NCI-H2029 (cell line): ENCODE measurements at regions not wholly inside any gene's neighbourhood (a gene's known extent, or its start where the extent isn't known, plus 50 kb on each side); places are given as distances from the start of the nearest gene placed in this dataset.
"Not testable (repeated sequence)": the region's sequence is repeated elsewhere in the genome, so short reads cannot be mapped to it uniquely, and the experiment has no call there.

Experiments
- DNase-seq: peaks from one replicate; lab custom pipeline; 2025; lab: John Stamatoyannopoulos, UW

- DNase-seq, result no peak
Measured at GRCh38 chr9:85208666-85209065, 533.1 kb downstream of the AGTPBP1 start.

GRCh38 chr9:85204176-85204575, 534.6 kb downstream of the NTRK2 start:
- DNase-seq, result no peak

GRCh38 chr9:85202596-85202995, 533.1 kb downstream of the NTRK2 start:
- no peak for DNase-seq

GRCh38 chr9:85200726-85201404, 531.3 kb downstream of the NTRK2 start:
- DNase-seq, result peak; percentile 88

DNA sequence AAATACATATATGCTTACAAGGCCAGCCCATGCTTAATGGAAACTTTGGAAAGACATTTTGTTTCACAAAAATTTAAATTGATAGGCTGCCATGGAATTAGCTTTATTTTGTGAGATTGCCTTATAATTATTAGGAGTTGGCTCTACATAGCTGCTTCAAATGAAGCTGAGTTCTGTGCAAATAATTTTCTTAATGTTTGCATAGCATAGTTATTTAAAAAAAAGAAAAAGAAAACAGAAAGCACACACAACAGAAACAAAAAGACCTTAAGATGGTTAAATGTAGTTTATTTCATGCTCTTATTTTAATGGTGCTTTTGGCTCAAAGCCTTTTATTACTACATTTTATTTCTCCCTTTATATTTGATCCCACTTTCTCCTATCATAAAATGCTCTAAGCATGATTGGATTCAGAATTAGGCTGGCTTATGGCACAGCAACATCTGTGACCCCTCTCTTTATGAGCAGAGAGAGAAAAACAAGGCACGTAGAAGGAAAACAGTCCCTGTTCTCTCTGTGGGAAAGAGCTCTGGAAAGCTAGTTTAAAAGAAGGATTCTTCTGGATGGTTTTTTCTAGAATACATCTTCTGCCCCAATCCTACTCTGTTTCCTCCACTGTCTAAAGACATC, 530.5 kb downstream of the NTRK2 start:
- DNase-seq, result no peak

- DNase-seq, result no peak
Measured at GRCh38 chr9:85192750-85193149, 523.2 kb downstream of the NTRK2 start.

- no peak for DNase-seq
Measured at GRCh38 chr9:85186218-85186585, 516.7 kb downstream of the NTRK2 start.

DNA sequence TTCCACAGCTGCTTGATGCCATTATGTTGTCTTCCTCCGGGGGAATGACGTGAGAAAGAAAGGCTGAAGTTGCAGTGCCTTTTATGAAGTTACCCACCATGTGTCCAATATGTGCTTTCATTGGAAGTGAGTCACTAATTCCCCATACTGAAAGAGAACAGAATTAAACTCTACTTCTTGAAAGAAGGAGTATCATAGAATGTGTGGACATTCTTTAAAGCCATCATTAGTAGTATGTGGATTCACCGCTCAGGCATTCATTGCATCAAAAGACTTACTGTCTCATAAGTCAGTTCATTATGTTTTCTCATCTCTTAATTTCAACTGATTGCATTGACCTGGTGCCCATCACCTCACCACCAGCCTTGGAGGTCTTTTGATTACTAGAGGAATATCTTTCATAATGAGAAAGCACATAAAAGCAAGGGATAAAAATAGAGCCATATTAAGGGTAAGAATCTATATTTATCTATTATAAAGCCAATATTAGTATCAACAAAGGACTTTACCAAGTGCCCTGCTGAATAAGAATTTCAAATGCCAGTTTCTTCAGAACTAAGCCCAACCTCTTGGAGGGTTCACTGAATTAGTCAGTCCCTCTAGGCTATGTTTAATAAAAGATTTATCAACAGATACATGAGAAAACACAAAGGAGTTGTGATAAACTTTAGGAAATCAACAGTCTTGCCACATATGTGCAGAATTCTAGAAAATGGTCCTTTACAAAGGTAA, 516.1 kb downstream of the NTRK2 start:
- DNase-seq, result no peak

DNA sequence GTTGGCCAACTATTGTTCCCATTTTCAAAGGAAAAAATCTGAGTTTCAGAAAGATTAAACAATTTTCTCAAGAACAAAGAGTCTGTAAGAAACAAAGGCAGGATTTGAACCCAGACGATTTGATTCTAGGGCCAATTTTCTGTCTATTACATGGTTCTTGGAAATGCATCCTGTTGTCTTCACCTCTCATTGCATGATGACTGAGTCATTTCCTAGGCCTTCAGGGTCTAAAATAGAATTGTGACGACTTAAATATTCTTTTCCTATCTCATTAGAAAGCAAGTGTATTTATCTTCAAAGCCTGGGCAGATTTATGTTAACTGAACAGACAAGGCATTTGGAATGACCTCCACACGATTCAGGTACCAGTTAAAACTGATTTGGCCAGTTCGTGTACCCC, 512.9 kb downstream of the NTRK2 start:
- no peak for DNase-seq

DNA sequence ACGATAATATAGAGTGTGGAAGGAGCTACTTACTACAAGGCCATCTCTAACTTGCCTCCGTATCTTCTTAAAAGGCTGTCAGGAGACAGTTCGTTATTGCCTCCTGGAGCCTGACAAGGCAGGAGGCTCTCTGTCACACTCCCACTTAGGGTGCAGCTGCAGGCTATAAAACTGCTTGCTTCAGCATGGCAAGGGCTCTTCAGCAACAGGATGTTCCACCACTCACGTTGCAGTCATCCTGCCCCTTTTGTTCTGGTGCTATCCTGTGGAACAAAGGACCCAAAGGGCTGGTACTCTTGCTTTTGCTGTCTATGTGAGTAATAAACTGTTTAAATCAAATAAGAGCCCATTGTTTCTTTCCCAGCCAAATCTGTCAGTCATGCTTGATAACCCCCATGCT, 508.9 kb downstream of the NTRK2 start:
- peak; percentile 99 for DNase-seq

GRCh38 chr9:85173967-85174366, 504.4 kb downstream of the NTRK2 start:
- DNase-seq, result no peak

DNA sequence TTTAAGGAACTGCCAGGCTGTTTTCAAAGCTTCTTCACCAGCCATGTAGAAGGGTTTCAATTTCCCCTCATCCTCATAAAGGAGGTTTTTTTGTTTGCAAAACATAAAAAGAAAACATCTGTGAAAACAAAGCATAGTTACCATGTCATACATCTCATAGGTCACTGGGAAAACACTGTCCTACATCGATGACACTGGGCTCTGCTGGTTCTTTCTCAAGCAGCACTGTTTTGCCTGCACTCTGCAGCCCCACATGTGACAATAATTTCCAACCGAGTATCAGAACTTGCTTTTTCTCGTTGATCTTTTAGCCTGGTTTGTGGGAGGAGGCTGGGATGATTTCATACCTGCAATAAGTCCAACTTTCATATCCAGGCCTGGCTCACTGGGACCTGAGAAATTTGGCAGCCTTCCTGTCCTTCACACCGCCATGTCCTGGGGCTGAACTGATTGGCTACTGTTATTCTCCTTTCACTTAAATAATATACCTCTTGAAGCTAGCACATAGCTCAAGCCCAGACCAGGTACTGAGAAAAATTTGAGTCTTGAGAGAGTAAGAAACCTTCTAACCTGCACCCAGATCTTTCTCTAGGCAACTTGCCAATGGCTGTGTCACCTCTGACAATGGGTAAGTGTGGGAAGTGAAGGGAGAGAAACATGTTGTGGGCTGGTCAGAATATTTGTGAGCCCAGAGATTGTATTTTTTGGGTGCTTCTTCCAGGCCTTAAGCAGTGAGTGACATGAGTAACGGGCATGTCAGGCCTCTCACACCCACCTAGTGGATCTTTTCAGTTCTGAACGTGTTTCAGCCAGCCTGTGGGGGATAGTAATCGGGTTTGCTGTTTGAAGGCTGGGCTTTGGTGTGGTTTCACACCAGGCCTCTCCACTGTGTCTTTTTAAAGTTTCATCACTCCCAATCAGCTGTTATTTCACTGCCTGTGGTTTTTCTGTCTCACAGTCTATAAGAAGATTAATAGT, 502.8 kb downstream of the NTRK2 start:
- peak; percentile 46 for DNase-seq

DNA sequence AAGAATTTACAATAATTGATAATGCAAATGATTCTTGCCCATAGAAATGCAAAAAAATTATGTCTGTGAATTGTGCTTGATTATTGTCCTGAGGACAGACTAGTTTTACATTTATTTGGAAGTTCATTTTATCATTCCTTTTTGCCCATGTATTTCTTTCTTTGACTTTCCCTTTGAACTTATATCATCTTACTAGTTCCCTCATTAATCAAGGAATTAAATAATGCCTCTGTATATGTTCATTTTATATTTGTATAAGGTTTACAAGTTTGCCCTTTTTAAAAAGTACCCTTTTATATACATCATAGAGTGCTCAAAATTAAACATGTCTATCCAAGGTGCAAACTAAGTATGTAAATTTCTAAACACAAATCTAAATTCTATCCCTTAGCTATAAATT, 501.6 kb downstream of the NTRK2 start:
- no peak for DNase-seq

- DNase-seq, result no peak
Measured at GRCh38 chr9:85168412-85168811, 498.9 kb downstream of the NTRK2 start.

DNA sequence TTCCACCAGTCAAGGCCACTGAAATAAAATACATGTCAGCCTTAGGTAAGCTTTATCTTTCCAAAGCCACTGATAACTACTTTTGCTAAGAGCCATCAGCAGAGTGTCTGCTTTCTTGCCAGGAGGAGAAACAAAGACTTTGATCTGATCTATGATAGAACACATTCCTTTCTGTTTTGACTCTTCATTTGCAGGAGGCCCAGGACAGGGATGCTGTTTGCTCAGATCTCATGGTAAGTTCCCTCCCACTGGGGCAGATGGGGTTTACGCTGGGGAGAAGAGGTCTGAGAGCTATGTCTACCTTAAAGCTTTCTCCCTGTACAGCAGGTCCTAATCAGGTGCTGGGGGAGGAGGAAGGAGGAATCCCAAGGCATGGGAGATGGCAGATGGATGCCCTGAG, 497.6 kb downstream of the NTRK2 start:
- DNase-seq, result no peak

GRCh38 chr9:85163825-85164224, 494.3 kb downstream of the NTRK2 start:
- no peak for DNase-seq

GRCh38 chr9:85163415-85163814, 493.9 kb downstream of the NTRK2 start:
- no peak for DNase-seq

GRCh38 chr9:85162822-85163221, 493.3 kb downstream of the NTRK2 start:
- DNase-seq, result no peak

GRCh38 chr9:85160944-85161343, 491.4 kb downstream of the NTRK2 start:
- DNase-seq, result not testable (repeated sequence)

DNA sequence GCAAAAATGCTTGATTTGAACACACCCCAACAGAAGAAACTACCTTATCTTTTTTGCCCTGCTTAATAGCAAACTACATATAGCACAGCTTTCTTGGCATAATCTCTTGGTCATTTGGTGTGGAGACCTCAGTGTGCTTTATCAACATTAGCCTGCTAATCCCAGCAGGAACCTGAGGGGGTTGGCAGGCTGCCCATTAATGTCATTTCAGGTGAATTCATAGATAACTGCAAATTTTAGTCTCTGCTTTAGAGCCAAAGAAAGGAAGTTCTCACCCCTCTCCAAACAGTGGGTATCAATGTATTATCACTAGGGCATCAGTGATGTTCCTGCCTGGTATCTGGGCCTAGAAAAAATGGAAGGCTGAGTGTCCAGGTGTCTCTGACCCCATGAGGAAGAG, 489.0 kb downstream of the NTRK2 start:
- no peak for DNase-seq

DNA sequence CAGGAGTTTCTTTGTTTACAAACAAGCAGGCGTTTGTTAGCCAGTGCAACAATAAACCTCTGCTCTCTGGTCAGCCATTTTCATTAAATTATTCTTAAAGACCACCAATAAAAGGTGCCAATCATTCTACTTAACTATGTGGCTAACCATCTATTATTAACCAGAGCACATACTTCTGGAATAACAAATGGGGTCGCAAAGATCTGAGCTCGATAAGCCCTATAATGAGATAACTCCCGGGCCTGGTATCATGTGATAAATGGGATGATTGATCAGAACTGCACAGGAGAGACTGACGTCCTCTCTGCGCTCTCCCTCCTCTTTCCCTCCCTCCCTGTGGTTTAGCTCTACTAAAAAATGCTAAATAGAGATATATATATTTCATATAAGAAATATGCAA, 488.2 kb downstream of the NTRK2 start:
- no peak for DNase-seq

DNA sequence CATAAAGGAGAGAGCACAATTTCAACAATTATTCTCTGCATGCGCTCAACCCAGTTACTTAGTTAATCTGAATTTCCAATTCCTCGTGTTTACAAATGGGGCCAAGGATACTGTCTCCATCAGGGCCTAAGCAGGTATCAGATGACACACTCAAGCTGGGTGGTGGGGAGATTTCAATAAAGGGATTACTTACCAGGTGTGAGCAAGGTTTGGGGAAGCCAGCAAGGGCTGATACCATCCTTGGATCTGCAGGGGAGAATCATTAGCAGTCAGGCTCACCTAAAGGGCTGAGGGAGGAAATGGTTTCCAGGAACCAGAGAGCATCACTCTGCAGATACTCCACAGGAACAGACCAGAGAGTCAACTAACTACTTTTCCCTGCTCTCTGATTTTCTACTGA, 487.1 kb downstream of the NTRK2 start:
- no peak for DNase-seq
